Tibial artery (tissue), 4 donors: ENCODE measurements at regions not wholly inside any gene's neighbourhood (a gene's known extent, or its start where the extent isn't known, plus 50 kb on each side); places are given as distances from the start of the nearest gene placed in this dataset.

Source experiments
- DNase-seq, 2 donors: peaks; one replicate each; pipeline ENCODE4 v3.0.0-alpha.2; 2019
- H3K27ac ChIP-seq, 2 donors: fragments of 200-600 bp; sonication (generic) in 1 of 2; 1 replicate in 1 of 2; 2 replicates in 1 of 2; pipeline ENCODE4 v1.5.1; 2018 to 2019; ENCODE audit warnings: mild to moderate bottlenecking in 1 of 2
- H3K27me3 ChIP-seq, 2 donors: fragments of 200-600 bp; sonication (generic) in 1 of 2; one replicate each; pipeline versions ENCODE4 v1.5.1 to v1.6.0; 2016 to 2019
- H3K36me3 ChIP-seq, 3 donors: fragments of 200-600 bp; sonication (generic) in 2 of 3; one replicate each; pipeline ENCODE4 v1.5.1; 2016 to 2019; ENCODE audit warnings: mild to moderate bottlenecking in 2 of 3
- H3K4me1 ChIP-seq, 4 donors: fragments of 200-600 bp; sonication (generic) in 2 of 4; 1 replicate in 3 of 4; 2 replicates in 1 of 4; pipeline ENCODE4 v1.5.1; 2016 to 2019
- H3K4me3 ChIP-seq, 2 donors: fragments of 200-600 bp; sonication (generic) in 1 of 2; 1 replicate in 1 of 2; 2 replicates in 1 of 2; pipeline ENCODE4 v1.5.1; 2018 to 2019; ENCODE audit warnings: mild to moderate bottlenecking in 2 of 2
- H3K9me3 ChIP-seq, 3 donors: fragments of 200-600 bp; sonication (generic) in 1 of 3; one replicate each; pipeline ENCODE4 v1.5.1; 2016 to 2019
- CTCF ChIP-seq, 2 experiments: fragments of 200-600 bp in 1 of 2; fragments of 450-650 bp in 1 of 2; IDR thresholded peaks; one replicate each; pipeline ENCODE4 v1.5.1; 2017 to 2019; ENCODE audit warnings: antibody characterized with exemption in 2 of 2, mild to moderate bottlenecking in 1 of 2, moderate library complexity in 1 of 2
- intact Hi-C: fragments of 100-400 bp; cut with DNase I; formaldehyde crosslinking; loops from one replicate; pipeline ENCODE4 v1.15.0; 2023; ENCODE audit warnings: low total_unique reads

- Histone ChIP-seq H3K27ac (no peak overlapping the region), H3K36me3 (no peaks in the 10 kb centered on the region), H3K4me3 (no peak overlapping the region), H3K4me1 (no peaks in the 10 kb centered on the region), H3K27me3 (no peaks in the 10 kb centered on the region), H3K9me3 (no peaks in the 10 kb centered on the region)
- intact Hi-C loops = no loop called here
- no peak for TF ChIP-seq CTCF (IDR thresholded peaks at IDR 0.05)
- no peak for DNase-seq
Measured at GRCh38 chr4:167406181-167406580, 171.9 kb upstream of the SPOCK3 start.

GRCh38 chr4:167415461-167415860 lies 181.2 kb upstream of the SPOCK3 start:
- no peak overlapping the region for H3K27ac ChIP-seq
- H3K9me3 ChIP-seq = no peaks in the 10 kb centered on the region
- DNase-seq = no peak
- no peaks in the 10 kb centered on the region for H3K36me3 ChIP-seq
- no peaks in the 10 kb centered on the region for H3K4me1 ChIP-seq
- no peak overlapping the region for H3K4me3 ChIP-seq
- H3K27me3 ChIP-seq = no peaks in the 10 kb centered on the region
- TF ChIP-seq CTCF (IDR thresholded peaks at IDR 0.05) = no peak
- intact Hi-C loops = no loop called here

- DNase-seq = no peak
- H3K36me3 ChIP-seq = no peaks in the 10 kb centered on the region
- H3K27me3 ChIP-seq = no peaks in the 10 kb centered on the region
- H3K27ac ChIP-seq = no peak overlapping the region
- intact Hi-C loops = no loop called here
- no peaks in the 10 kb centered on the region for H3K4me1 ChIP-seq
- no peaks in the 10 kb centered on the region for H3K9me3 ChIP-seq
- no peak for TF ChIP-seq CTCF (IDR thresholded peaks at IDR 0.05)
- H3K4me3 ChIP-seq = no peak overlapping the region
Measured at GRCh38 chr4:167419468-167420140, 185.3 kb upstream of the SPOCK3 start.

- H3K36me3 ChIP-seq = no peaks in the 10 kb centered on the region
- DNase-seq = no peak
- no peak for TF ChIP-seq CTCF (IDR thresholded peaks at IDR 0.05)
- intact Hi-C loops = no loop called here
- H3K4me3 ChIP-seq = no peak overlapping the region
- no peaks in the 10 kb centered on the region for H3K27me3 ChIP-seq
- no peak overlapping the region for H3K27ac ChIP-seq
- no peaks in the 10 kb centered on the region for H3K9me3 ChIP-seq
- no peaks in the 10 kb centered on the region for H3K4me1 ChIP-seq
Measured at GRCh38 chr4:167421201-167421600, 186.9 kb upstream of the SPOCK3 start.

GRCh38 chr4:167424341-167425256 lies 190.3 kb upstream of the SPOCK3 start:
- no peak for TF ChIP-seq CTCF (IDR thresholded peaks at IDR 0.05)

More at GRCh38 chr4:167424341-167425256, 190.3 kb upstream of the SPOCK3 start:
- intact Hi-C loops = no loop called here
- Histone ChIP-seq H3K4me1 (no peaks in the 10 kb centered on the region), H3K36me3 (no peaks in the 10 kb centered on the region), H3K4me3 (no peak overlapping the region), H3K27ac (no peak overlapping the region), H3K27me3 (no peaks in the 10 kb centered on the region), H3K9me3 (no peaks in the 10 kb centered on the region)
- DNase-seq = no peak
